K562 (cell line): ENCODE measurements at regions not wholly inside any gene's neighbourhood (a gene's known extent, or its start where the extent isn't known, plus 50 kb on each side); places are given as distances from the start of the nearest gene placed in this dataset.

Source experiments
- ATAC-seq: fragments of 200-7000 bp; cut with Tn5 transposase; 3 replicates; pipeline ENCODE4 v1.9.1; 2020; ENCODE audit warnings: moderate library complexity
- BruUV-seq: library from RNA; stranded (reverse); fragments of 400-500 nt; replicated peaks from 2 replicates; lab custom pipeline; 2021; lab: Mats Ljungman, UMichigan
- CTCF ChIA-PET: fragments of 300-600 bp; formaldehyde crosslinking; extraction: SDS; loops from one replicate; lab custom pipeline; 2021; ENCODE audit warnings: low intra/inter-chr PET ratio; lab: Yijun Ruan, JAX
- POLR2A ChIA-PET: fragments of 300-600, 350-650 bp; sonication (Branson Sonifier 250); formaldehyde crosslinking; extraction: SDS; loops from one replicate; lab custom pipeline; 2021; ENCODE audit warnings: antibody characterized with exemption, inconsistent platforms; lab: Yijun Ruan, JAX
- DNase-seq, 4 experiments: peaks; one replicate each; pipeline versions ENCODE4 v3.0.0 to v3.0.0-alpha.2; 2011 to 2018; ENCODE audit warnings: low spot score in 3 of 4, mixed read lengths in 3 of 4; ENCODE audit errors: extremely low read depth in 1 of 4
- FAIRE-seq: peaks from 2 replicates; lab custom pipeline; 2011; peaks lifted over from hg19 to GRCh38; lab: Jason Lieb, UNC
- H2AFZ ChIP-seq: 2 replicates; pipeline ENCODE4 v1.6.0; 2011; ENCODE audit warnings: low read depth, low read length, control low read depth, inconsistent platforms
- H3K27ac ChIP-seq: fragments of 200-600 bp; 3 replicates; pipeline ENCODE4 v1.8.0; 2011; ENCODE audit warnings: low read depth, mild to moderate bottlenecking, control low read depth, inconsistent platforms, low read length, moderate library complexity, mixed read lengths; ENCODE audit errors: extremely low read depth
- H3K27me3 ChIP-seq, 2 experiments: fragments of 300-600 bp in 1 of 2; 2 replicates in 1 of 2; 3 replicates in 1 of 2; pipeline versions ENCODE4 v1.6.0 to v1.8.0; 2011; ENCODE audit warnings: inconsistent platforms in 2 of 2, low read length in 2 of 2, mild to moderate bottlenecking in 1 of 2, mixed read lengths in 1 of 2, moderate library complexity in 1 of 2; ENCODE audit not compliant: control insufficient read depth in 2 of 2, insufficient read depth in 2 of 2
- H3K36me3 ChIP-seq: fragments of 300-600 bp; 3 replicates; pipeline ENCODE4 v1.8.0; 2011; ENCODE audit warnings: mild to moderate bottlenecking, low read length, inconsistent platforms; ENCODE audit not compliant: control insufficient read depth, insufficient read depth
- H3K4me1 ChIP-seq, 2 experiments: fragments of 200-600 bp in 1 of 2; replicated peaks in 1 of 2; 2 replicates in 1 of 2; 3 replicates in 1 of 2; pipeline versions ENCODE4 v1.5.1 to v1.8.0; 2011; ENCODE audit warnings: inconsistent platforms in 2 of 2, low read length in 2 of 2, mild to moderate bottlenecking in 1 of 2, mixed read lengths in 1 of 2, moderate library complexity in 1 of 2; ENCODE audit not compliant: control insufficient read depth in 2 of 2, insufficient read depth in 2 of 2
- H3K4me2 ChIP-seq: 2 replicates; pipeline ENCODE4 v1.6.1; 2011; ENCODE audit warnings: low read length, control low read depth, inconsistent platforms, mixed read lengths; ENCODE audit not compliant: insufficient read depth
- H3K4me3 ChIP-seq: fragments of 200-600 bp; sonication (generic), shearing (Covaris generic); 2 replicates; pipeline ENCODE4 v1.5.1; 2016; ENCODE audit warnings: control low read depth, inconsistent platforms
- H3K79me2 ChIP-seq: fragments of 200-600 bp; 3 replicates; pipeline ENCODE4 v1.8.0; 2011; ENCODE audit warnings: low read length, inconsistent platforms; ENCODE audit not compliant: control insufficient read depth, insufficient read depth
- H3K9ac ChIP-seq, 2 experiments: 2 replicates each; pipeline versions ENCODE4 v1.6.0 to v1.6.1; 2011; ENCODE audit warnings: low read depth in 2 of 2, low read length in 2 of 2, control low read depth in 1 of 2, inconsistent platforms in 1 of 2, mild to moderate bottlenecking in 1 of 2, mixed read lengths in 1 of 2; ENCODE audit not compliant: insufficient read depth in 1 of 2
- H3K9me1 ChIP-seq: one replicate; pipeline ENCODE4 v1.6.0; 2011; ENCODE audit warnings: inconsistent platforms, mild to moderate bottlenecking, low read length, moderate library complexity; ENCODE audit not compliant: control insufficient read depth, insufficient read depth
- H3K9me3 ChIP-seq: replicated peaks from 2 replicates; pipeline ENCODE4 v1.5.1; 2011; ENCODE audit warnings: low read depth, low read length, inconsistent platforms; ENCODE audit not compliant: control insufficient read depth, insufficient read depth
- H4K20me1 ChIP-seq: replicated peaks from 2 replicates; pipeline ENCODE4 v1.6.1; 2011; ENCODE audit warnings: low read length, inconsistent platforms, mixed read lengths; ENCODE audit not compliant: control insufficient read depth, insufficient read depth
- KDM5B ChIP-seq: fragments of 200-600 bp; sonication (generic); IDR thresholded peaks from 2 replicates; pipeline ENCODE4 v1.6.1; 2012; ENCODE audit warnings: low read depth, mild to moderate bottlenecking, moderate library complexity, low read length, control low read depth, inconsistent platforms; ENCODE audit not compliant: insufficient replicate concordance
- KLF10 ChIP-seq: fragments of 250-450 bp; sonication (Bioruptor Pico); IDR thresholded peaks from 2 replicates; pipeline ENCODE4 v1.6.1; 2021; ENCODE audit warnings: matching md5 sums
- KLF6 ChIP-seq: fragments of 250-450 bp; sonication (Bioruptor Pico); IDR thresholded peaks from 2 replicates; pipeline ENCODE4 v1.4.0; 2020; ENCODE audit warnings: mild to moderate bottlenecking, moderate library complexity, borderline replicate concordance
- NCOA1 ChIP-seq: fragments of 450-650 bp; IDR thresholded peaks from 2 replicates; pipeline ENCODE4 v1.6.1; 2016; ENCODE audit warnings: low read depth
- NEUROD1 ChIP-seq: fragments of 150-350 bp; IDR thresholded peaks from 2 replicates; pipeline ENCODE4 v1.6.1; 2014; ENCODE audit warnings: borderline replicate concordance, low read length, low read depth; ENCODE audit not compliant: partially characterized antibody
- NR2C1 ChIP-seq, 2 experiments: fragments of 450-650 bp; IDR thresholded peaks; 2 replicates each; pipeline ENCODE4 v1.6.1; 2017; ENCODE audit warnings: mild to moderate bottlenecking in 2 of 2, antibody characterized with exemption in 1 of 2, inconsistent platforms in 1 of 2, missing compliant biosample characterization in 1 of 2, missing genetic modification characterization in 1 of 2
- RBFOX2 ChIP-seq: fragments of 200-400 bp; formaldehyde crosslinking; IDR thresholded peaks from 2 replicates; pipeline ENCODE4 v1.6.1; 2017; ENCODE audit warnings: low read depth, mild to moderate bottlenecking, low read length, moderate library complexity
- SNRNP70 ChIP-seq: fragments of 200-400 bp; formaldehyde crosslinking; optimal IDR thresholded peaks from 2 replicates; pipeline ENCODE3; 2017; ENCODE audit warnings: low read depth, low read length
- ZNF263 ChIP-seq: sonication (generic); formaldehyde crosslinking; IDR thresholded peaks from 2 replicates; pipeline ENCODE4 v1.8.0; 2022; ENCODE audit warnings: mild to moderate bottlenecking, missing genetic modification reagents, borderline replicate concordance
- ZNF609 ChIP-seq: sonication (generic); formaldehyde crosslinking; IDR thresholded peaks from 2 replicates; pipeline ENCODE4 v1.8.1; 2023; ENCODE audit warnings: missing genetic modification reagents, mild to moderate bottlenecking, borderline replicate concordance
- ZNF79 ChIP-seq: fragments of 250-450 bp; sonication (Bioruptor Pico); IDR thresholded peaks from 2 replicates; pipeline ENCODE4 v1.4.0; 2020; ENCODE audit warnings: low read depth, mild to moderate bottlenecking, moderate library complexity
- ZSCAN32 ChIP-seq: fragments of 450-650 bp; formaldehyde crosslinking; IDR thresholded peaks from 2 replicates; pipeline ENCODE4 v1.4.0; 2020; ENCODE audit warnings: mild to moderate bottlenecking, moderate library complexity
- WGBS: fragments of 100-300 bp; shearing (Covaris generic); methylation state at CpG from one replicate; pipeline ENCODE4 v1.1.6; 2016; ENCODE audit warnings: low coverage, mixed read lengths; ENCODE audit not compliant: insufficient coverage; ENCODE audit errors: missing lambda C conversion rate; 5-methylcytosine and 5-hydroxymethylcytosine counted together
- in situ Hi-C: fragments of 300-500 bp; cut with MboI; formaldehyde crosslinking; loops from 4 replicates; pipeline ENCODE4 v1.15.0; 2018; ENCODE audit warnings: inconsistent platforms, mixed read lengths
- intact Hi-C: fragments of 100-400 bp; cut with micrococcal nuclease; formaldehyde crosslinking; loops from 2 replicates; pipeline ENCODE4 v1.14.2; 2022

GRCh38 chr20:11242320-11242719 is 568.5 kb upstream of the JAG1 start:
- DNase-seq (no peak), ATAC-seq (no peak), FAIRE-seq (no peak)
- Histone ChIP-seq H3K4me2 (no peak overlapping the region), H3K9me1 (no peaks in the 10 kb centered on the region), H2AFZ (no peak overlapping the region), H4K20me1 (no peaks in the 10 kb centered on the region), H3K4me1 (no peaks in the 10 kb centered on the region), H3K9ac (no peak overlapping the region), H3K9me3 (no peaks in the 10 kb centered on the region), H3K27me3 (no peaks in the 10 kb centered on the region), H3K4me3 (no peak overlapping the region), H3K79me2 (no peaks in the 10 kb centered on the region), H3K27ac (no peak overlapping the region), H3K36me3 (no peaks in the 10 kb centered on the region)
- 0% methylated on average over 2 of the region's 2 CpGs for WGBS
- TF ChIP-seq ZNF79 (CRISPR knock-in tag): no peak
- no peak for TF ChIP-seq ZSCAN32
- no peak for TF ChIP-seq KLF10 (CRISPR knock-in tag)
- ChIA-PET CTCF (no interaction called here), POLR2A (no interaction called here)
- no TSS peak for BruUV-seq
- in situ Hi-C loops (no loop called here), intact Hi-C loops (no loop called here)

- DNase-seq (no peak), FAIRE-seq (no peak), ATAC-seq (no peak)
- no TSS peak for BruUV-seq
- Histone ChIP-seq H3K9me1 (no peaks in the 10 kb centered on the region), H3K79me2 (no peaks in the 10 kb centered on the region), H4K20me1 (no peaks in the 10 kb centered on the region), H3K4me1 (no peaks in the 10 kb centered on the region), H3K4me3 (no peak overlapping the region), H2AFZ (no peak overlapping the region), H3K9ac (no peak overlapping the region), H3K36me3 (no peaks in the 10 kb centered on the region), H3K9me3 (no peaks in the 10 kb centered on the region), H3K27me3 (no peaks in the 10 kb centered on the region), H3K4me2 (no peak overlapping the region), H3K27ac (no peak overlapping the region)
- intact Hi-C loops (no loop called here), in situ Hi-C loops (no loop called here)
- POLR2A ChIA-PET: no interaction called here
- CTCF ChIA-PET: no interaction called here
- TF ChIP-seq NR2C1 (IDR thresholded peaks at IDR 0.05) (no peak), NR2C1 (tag; IDR thresholded peaks at IDR 0.05) (no peak), KDM5B (no peak), KLF6 (CRISPR knock-in tag) (no peak), NCOA1 (no peak), RBFOX2 (no peak), ZNF609 (no peak), SNRNP70 (no peak), ZNF263 (no peak), NEUROD1 (no peak)
Measured at GRCh38 chr20:11245431-11245830, 571.6 kb upstream of the JAG1 start.
